NCI-H2029 treated with DMSO at 0.1 percent for 48 hours (cell line): ENCODE measurements at regions not wholly inside any gene's neighbourhood (a gene's known extent, or its start where the extent isn't known, plus 50 kb on each side); places are given as distances from the start of the nearest gene placed in this dataset.
"Not testable (repeated sequence)": the region's sequence is repeated elsewhere in the genome, so short reads cannot be mapped to it uniquely, and the experiment has no call there.

Experiments
- DNase-seq: peaks from one replicate; lab custom pipeline; 2025; lab: John Stamatoyannopoulos, UW

- no peak for DNase-seq
Measured at GRCh38 chr5:96483878-96484277, 50.8 kb upstream of the PCSK1 start.

DNA sequence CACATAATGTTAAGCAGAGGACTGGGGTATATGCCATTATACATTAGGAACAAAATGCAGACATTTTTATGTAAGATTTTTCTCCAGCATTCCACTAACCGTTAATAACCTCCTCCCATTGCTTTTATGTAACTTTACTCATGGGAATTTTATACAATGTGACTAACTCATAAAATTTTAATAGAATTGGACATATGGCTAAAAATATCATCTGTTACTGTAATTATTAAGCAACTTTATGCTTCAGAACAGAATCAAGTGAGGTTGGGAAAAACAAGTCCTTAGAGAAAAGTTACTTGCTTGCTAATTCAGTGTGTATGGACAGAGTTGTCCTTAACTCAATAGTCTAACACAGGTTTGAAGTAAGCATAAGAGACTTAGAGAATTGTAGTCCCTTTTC lies 54.8 kb upstream of the PCSK1 start:
- DNase-seq = no peak

- no peak for DNase-seq
Measured at GRCh38 chr5:96489532-96489931, 56.5 kb upstream of the PCSK1 start.

GRCh38 chr5:96492459-96493047 lies 59.5 kb upstream of the PCSK1 start:
- no peak for DNase-seq

GRCh38 chr5:96493219-96493790 lies 60.3 kb upstream of the PCSK1 start:
- DNase-seq = no peak

GRCh38 chr5:96495412-96495811 lies 62.4 kb upstream of the PCSK1 start:
- not testable (repeated sequence) for DNase-seq

GRCh38 chr5:96497027-96497426 lies 64.0 kb upstream of the PCSK1 start:
- not testable (repeated sequence) for DNase-seq

DNA sequence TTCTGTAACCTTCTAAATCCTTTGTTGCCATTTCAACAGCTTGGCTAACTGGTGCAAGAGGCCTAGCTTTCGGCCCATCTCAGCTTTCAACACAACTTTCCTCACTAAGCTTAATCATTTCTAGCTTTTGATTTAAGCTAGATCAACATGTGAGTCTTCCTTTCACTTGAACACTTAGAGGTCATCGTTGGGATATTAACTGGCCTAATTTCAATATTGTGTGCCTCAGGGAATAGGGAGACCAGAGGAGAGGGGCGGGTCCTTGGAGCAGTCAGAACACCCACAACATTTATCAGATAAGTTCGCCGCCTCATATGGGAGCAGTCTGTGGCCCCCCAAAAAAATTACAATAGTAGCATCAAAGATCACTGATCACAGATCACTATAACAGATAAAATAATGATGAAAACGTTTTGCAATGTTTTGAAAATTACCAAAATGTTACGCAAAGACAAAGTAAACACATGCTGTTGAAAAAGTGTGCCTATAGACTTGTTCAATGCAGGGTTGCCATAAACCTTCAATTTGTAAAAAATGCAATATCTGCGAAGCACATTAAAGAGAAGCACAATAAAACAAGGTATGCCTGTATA lies 66.8 kb upstream of the PCSK1 start:
- no peak for DNase-seq

DNA sequence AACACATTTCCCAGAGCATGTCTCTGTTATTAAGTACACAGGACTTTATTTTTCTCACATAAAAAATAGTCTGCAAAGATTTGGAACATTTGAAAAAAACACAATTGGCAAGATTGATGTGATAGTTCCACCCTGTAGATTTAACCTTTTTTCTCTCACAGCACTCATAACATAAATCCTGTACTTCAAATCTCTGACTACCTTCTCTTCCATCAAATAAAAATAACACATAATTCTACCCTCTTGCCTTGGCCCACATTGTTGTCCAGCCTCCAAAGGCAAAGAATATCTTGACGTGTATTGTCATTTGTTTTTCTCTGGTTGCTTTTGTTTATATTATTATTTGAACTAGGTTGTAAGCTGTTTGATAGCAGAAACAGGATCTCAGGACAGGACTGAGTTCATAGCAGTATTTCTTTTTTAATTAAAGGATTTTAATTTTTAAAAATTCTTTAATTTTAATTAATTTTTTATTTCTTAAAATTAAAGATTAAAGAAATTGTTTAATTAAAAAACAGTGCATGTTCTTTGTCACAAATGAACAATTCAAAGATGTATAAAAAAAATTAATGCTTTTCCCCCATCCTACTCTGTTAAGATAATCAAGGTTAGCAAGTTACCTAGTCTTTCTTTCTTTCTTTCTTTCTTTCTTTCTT lies 69.1 kb upstream of the PCSK1 start:
- no peak for DNase-seq

DNA sequence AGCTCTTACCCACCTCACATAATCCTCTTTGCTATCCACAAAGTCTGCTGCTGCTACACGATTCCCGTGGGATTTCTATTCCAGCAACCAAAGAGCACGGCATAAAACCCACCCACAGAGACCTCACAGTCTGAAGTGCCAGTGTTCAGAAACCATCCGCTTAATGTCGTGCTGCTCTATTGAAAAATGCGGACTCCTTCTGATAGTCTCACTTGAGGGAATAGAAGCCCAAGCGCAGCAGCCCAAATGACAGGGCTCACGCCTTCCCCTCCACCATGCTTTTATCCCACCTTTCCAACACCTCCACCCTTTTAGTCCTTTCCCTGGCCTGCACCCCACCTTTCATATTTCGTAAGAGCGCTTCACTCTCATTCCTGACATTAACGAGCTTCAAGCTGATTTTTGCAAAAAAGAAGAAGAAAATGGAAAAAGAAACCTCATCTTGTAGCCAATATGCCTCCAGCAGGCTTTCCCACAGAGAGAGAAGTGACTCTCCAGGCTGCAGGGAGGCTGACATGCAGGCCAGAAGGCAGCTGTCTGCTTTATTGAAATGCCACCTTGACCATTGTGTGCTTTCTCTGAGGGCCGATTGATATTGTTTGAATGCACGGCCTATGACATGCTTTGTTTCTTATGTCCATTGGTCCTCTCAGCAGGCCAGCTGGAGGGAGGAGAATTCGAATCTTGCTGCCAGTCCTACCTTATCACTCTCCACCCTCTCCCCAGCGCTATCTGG lies 70.6 kb upstream of the PCSK1 start:
- no peak for DNase-seq

DNA sequence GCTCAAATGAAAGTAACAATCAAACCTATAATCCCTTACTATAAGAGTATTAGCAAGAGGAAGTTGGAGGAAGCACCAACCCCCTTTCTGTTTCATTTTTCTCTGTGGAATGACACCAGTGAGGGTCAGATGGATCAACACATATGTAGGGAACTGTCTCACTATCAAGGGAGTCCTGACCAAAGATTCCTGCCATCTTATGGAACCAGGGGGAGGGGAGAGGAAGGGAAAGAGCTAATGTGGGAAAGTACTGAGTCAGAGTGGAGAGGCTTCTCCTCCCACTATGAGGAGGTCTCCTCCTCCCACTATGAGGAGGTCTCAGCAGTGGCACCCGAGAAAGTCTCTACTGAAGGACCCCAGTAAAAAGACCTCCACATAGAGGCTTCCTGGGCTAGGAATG lies 73.3 kb upstream of the PCSK1 start:
- no peak for DNase-seq

- no peak for DNase-seq
Measured at GRCh38 chr5:96506866-96507527, 73.9 kb upstream of the PCSK1 start.

DNA sequence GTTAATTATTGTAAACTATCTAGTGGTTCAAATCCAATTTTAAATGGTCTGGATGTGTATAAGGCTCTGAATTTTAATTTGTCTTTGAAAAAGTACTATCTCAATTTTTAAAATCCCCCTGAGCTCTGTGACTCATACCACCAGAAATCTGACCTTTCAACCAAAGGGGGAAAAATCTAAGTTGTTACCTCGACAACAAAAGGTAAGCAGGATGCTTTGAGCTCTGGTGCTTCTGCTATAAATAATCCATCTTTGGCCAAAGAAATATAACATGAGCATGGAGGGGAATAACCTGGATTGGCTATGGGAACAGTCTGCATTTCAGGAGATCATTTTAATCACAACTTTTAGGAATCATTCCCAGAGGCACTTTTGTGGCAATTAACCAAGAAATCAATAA lies 76.3 kb upstream of the PCSK1 start:
- no peak for DNase-seq

GRCh38 chr5:96509721-96510350 lies 76.8 kb upstream of the PCSK1 start:
- no peak for DNase-seq

DNA sequence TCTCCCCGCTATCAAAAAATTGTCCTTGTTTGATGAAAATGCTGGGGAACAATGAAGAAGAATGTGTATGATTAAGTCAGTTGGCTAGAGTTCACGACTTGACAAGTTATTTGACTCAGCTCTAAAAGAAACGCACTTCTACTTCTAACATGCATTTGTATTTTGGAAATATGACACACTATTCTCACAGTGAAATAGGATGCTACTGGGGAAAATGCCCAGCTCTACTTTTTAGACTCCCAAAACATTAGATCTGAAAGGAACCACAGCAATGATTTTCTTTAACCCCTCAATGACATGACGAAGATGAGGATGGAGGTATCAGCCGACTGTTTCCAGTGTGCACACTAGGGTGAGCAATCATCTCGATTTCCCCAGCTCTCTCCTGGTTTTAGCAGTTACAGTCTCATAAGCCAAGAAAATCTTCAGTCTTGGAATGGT lies 83.6 kb upstream of the PCSK1 start:
- no peak for DNase-seq

DNA sequence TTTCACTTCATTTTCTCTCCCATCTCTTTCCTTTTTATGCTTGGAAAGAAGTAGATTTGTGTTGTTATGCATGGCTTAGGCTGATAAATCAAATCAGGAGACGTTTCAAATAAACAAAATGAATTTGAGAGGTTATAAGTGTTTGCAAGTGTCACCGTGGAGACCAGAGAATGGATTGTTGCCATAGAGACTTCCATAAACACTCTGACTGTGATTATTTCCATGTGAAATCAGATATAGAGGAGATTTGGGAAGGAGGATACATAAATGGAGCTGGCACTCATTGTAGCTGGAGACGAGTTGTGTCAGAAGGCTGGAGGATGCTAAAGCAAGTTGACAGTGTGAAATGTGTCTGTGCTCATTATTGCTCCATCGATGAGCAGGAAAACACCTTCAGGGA lies 84.2 kb upstream of the PCSK1 start:
- peak; percentile 93 for DNase-seq

DNA sequence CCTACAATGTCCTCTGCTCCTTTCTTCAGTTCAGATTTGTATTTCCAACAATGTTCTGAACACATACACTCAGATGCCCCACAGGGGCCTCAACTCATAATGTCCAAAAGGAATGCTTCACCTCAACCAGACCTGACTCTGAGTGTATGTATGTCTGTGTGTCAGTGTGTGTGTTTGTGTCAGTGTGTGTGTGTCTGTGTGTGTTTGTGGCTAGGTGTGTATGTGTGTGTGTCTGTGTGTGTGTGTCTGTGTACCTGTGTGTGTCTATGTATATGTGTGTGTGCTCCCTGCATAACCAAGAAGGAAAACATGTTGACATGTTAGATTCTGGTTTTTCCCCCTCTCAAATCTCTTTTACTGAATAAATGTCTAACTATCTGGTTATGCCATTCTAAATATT lies 87.3 kb upstream of the PCSK1 start:
- DNase-seq = no peak

DNA sequence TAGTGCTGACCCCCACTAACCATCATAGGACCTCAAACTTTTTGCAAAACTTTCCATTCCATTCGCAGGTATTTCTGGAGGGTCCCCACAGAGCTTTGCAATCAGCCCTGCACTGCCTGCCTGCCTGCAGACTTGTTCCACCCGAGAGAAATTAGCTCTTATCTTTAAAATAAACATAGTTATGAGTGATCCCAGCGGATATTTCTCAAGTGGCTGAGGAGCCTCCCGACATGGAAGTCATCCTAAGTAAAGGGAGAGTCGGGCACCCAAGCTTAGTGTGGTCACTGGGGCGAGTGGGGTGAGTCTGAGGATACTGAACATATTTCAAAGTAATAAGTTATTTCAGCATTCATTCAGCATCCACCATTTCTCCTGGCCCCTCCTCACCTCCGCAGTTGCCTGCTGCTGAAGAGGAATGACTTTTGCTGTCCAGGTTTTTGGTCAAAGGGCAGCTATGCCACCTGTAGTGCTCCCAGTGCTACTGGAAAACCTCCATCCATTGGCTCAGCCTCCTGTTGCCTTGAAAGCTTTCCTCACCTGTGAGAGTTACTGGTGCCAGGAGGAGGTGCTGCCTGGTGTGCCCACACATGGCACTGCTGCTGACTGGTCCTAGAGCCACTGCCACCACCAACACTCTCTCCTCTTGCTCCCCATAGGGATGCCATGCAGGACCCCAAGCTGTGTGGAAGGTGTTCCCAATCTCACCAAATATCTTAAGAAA lies 89.7 kb upstream of the PCSK1 start:
- DNase-seq = no peak

- peak; percentile 51 for DNase-seq
Measured at GRCh38 chr5:96527768-96528661, 95.0 kb upstream of the PCSK1 start.
